Retinal pigment epithelial cell (primary cell): ENCODE measurements at regions not wholly inside any gene's neighbourhood (a gene's known extent, or its start where the extent isn't known, plus 50 kb on each side); places are given as distances from the start of the nearest gene placed in this dataset.

Source experiments
- DNase-seq: peaks from one replicate; pipeline ENCODE4 v3.0.0-alpha.2; 2010; ENCODE audit warnings: low read depth
- H3K4me3 ChIP-seq: 2 replicates; pipeline ENCODE4 v1.5.1; 2011; ENCODE audit warnings: mild to moderate bottlenecking, low read length, control low read depth, moderate library complexity
- TF ChIP-seq, protein P1 (sequence below): conservative IDR thresholded peaks from 2 replicates; pipeline ENCODE4 v1.5.1; 2011; ENCODE audit warnings: low read depth, low read length, control low read depth, inconsistent platforms

DNA sequence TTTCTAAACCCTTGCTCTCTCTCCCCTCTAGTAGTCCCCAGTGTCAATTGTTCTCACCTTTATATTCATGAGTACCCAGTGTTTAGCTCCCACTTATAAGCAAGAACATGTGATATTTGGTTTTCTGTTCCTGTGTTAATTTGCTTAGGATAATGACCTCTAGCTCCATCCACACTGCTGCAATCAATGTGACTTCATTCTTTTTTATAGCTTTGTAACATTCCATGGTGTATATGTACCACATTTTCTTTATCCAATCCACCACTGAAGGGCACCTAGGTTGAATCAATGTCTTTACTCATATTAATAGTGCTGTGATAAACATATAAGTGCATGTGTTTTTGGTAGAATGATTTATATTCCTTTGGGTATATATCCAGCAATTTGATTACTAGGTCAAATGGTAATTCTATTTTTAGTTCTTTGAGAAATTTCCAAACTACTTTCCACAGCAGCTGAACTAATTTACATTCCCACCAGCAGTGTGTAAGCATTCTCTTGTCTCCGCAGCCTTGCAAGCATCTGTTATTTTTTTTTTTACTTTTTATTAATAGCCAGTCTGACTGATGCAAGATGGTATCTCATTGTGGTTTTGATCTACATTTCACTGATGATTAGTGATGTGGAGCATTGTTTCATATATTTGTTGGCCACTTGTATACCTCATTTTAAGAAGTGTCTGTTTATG is 277.8 kb downstream of the LTN1 start:
- TF ChIP-seq, protein P1, sequence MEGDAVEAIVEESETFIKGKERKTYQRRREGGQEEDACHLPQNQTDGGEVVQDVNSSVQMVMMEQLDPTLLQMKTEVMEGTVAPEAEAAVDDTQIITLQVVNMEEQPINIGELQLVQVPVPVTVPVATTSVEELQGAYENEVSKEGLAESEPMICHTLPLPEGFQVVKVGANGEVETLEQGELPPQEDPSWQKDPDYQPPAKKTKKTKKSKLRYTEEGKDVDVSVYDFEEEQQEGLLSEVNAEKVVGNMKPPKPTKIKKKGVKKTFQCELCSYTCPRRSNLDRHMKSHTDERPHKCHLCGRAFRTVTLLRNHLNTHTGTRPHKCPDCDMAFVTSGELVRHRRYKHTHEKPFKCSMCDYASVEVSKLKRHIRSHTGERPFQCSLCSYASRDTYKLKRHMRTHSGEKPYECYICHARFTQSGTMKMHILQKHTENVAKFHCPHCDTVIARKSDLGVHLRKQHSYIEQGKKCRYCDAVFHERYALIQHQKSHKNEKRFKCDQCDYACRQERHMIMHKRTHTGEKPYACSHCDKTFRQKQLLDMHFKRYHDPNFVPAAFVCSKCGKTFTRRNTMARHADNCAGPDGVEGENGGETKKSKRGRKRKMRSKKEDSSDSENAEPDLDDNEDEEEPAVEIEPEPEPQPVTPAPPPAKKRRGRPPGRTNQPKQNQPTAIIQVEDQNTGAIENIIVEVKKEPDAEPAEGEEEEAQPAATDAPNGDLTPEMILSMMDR, result no peak
- DNase-seq, result no peak

DNA sequence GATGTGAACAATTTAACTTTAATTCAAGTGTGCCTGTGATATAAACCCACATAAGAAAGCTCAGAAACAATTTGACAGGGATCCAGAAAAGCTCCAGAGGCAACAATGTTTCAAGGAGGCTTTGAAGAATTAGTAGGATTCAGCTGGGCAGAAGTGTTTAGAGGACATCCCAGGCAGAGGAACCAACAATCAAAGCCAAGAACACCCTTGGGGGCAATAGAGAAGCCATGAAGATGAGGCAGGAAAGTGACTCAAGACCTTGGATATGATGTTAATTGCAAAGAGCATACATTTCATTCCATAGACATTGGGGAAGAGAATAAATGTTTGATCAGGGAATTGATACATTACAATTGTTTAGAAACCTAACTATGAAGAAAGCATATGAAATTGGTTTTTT is 280.3 kb downstream of the LTN1 start:
- DNase-seq, result no peak
- no peak overlapping the region for H3K4me3 ChIP-seq
- TF ChIP-seq, protein P1, result no peak

More for the DNA sequence above, 277.8 kb downstream of the LTN1 start:
- H3K4me3 ChIP-seq, result no peak overlapping the region

DNA sequence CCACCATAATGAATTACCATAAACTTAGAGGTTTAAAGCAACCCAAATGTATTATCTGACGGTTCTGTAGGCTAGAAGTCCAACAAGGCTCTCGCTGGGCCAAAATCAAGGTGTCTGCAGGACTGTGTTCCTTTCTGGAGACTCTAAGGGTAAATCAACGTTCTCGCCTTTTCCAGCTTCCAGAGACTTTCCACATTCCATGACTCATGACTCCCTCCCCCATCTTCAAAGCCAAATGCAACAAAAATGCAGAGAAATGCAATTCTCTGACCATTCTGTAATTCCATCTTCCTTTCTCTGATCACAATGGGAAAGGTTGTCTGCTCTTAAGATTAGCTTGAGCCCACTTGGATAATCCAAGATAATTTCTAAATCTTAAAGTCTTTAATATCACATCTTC is 287.1 kb downstream of the LTN1 start:
- TF ChIP-seq, protein P1, result no peak
- no peak for DNase-seq
- H3K4me3 ChIP-seq, result no peak overlapping the region

DNA sequence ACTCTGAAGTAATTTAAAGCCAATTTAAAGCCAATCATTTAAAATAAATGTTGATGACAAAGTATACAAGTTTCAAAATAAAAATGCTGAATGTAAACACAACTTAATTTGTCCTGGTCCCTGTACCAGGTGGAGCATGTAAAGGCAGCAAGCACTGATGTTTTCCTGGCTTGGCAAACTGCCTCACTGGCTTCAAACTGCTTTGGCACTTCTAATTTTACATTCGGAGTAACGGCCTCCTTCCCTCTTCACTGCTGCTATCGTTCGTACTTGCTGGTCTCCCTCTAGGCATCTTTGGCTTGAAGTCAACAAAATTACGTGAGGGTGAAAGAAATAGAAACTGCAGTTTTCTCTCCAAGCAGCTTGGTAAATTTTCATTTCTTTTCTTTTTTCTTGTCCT is 287.9 kb downstream of the LTN1 start:
- TF ChIP-seq, protein P1, result no peak
- no peak overlapping the region for H3K4me3 ChIP-seq
- DNase-seq, result no peak

DNA sequence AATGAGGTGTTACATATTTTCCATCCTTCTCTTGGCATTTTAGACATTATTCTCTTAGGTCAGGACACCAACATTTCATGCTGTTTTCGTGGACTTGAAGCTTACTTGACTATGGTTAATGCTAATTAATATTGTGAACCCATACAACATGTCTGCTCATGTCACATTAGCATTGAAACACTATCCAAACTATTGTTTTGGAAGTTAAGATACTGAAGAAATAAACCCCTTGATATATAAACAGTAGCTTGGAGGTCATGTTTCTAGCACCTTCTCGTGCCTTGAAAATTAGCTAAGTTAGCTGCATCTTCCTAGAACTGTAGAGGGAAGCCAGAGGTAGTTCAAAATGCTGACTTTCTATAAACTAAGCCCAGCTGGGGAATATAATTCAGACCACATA is 288.8 kb downstream of the LTN1 start:
- TF ChIP-seq, protein P1, result no peak
- DNase-seq, result no peak
- H3K4me3 ChIP-seq, result no peak overlapping the region

DNA sequence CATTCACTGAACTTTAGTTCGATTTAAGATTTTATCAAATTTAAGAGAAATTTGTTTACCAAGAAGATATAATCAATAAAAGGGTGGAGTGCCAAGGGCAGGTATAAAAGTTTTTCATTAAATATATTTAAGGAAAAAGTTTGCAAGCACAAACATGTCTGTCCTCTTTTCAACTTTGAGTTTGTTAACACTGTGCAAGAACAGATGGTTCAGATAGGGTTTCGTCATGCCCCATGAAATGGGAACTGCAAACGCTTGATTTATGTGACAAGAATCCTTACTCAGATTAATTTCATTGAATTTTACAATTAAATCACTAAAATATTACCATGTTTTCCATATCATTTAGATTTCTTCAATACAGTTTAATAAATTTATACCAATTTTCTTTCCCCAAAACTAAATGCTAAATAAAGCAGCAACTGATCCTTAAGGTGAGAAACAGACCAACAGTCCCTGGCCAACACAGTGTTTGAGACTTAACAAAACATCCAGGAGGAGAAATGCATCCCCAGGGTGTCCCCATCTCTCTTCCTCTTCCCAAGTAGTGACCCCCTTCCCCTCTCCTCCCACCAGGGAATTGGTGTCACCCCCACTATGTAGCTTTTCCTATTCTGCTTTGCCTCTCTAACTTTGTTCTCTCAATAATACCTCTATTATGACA is 292.9 kb downstream of the LTN1 start:
- no peak for DNase-seq
- TF ChIP-seq, protein P1, result no peak
- H3K4me3 ChIP-seq, result no peak overlapping the region

DNA sequence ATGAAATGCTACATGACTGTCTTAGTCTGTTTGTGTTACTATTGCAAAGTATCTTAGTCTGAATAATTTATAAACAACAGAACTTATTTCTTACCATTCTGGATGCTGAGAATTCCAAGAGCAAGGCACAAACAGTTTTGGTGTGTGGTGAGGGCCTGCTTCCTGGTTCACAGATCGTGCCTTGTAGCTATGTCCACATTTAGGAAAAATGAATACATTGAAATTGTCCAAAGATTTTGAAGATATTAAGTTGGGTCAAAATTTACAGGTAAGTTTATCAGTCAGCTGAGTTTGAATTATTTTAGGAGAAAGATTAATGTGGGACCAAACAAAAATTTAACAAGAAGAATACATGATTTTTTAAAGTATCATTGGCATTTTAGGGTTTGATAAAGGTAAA is 293.5 kb downstream of the LTN1 start:
- no peak for DNase-seq
- H3K4me3 ChIP-seq, result no peak overlapping the region
- TF ChIP-seq, protein P1, result no peak
